Neural cell (in vitro differentiated cells): ENCODE measurements at regions not wholly inside any gene's neighbourhood (a gene's known extent, or its start where the extent isn't known, plus 50 kb on each side); places are given as distances from the start of the nearest gene placed in this dataset.

Experiments used
- EP300 ChIP-seq: fragments of 450-650 bp; conservative IDR thresholded peaks from 2 replicates; pipeline ENCODE4 v1.6.1; 2014; ENCODE audit warnings: antibody characterized with exemption, mild to moderate bottlenecking, moderate library complexity; ENCODE audit not compliant: poor library complexity, severe bottlenecking
- EZH2 ChIP-seq: fragments of 200-600, 300-800 bp; shearing (Covaris generic), sonication (generic); IDR thresholded peaks from 2 replicates; pipeline ENCODE4 v1.6.1; 2014; ENCODE audit warnings: antibody characterized with exemption, low read length, borderline replicate concordance, mild to moderate bottlenecking; ENCODE audit not compliant: insufficient read depth, poor library complexity, severe bottlenecking
- POLR2AphosphoS5 ChIP-seq: IDR thresholded peaks from 2 replicates; pipeline ENCODE4 v1.6.1; 2012
- RAD21 ChIP-seq: fragments of 450-650 bp; conservative IDR thresholded peaks from 2 replicates; pipeline ENCODE4 v1.6.1; 2014; ENCODE audit warnings: antibody characterized with exemption, mild to moderate bottlenecking, moderate library complexity
- TF ChIP-seq, protein P1 (sequence below): fragments of 450-650 bp; IDR thresholded peaks from 2 replicates; pipeline ENCODE4 v1.5.1; 2014; ENCODE audit warnings: antibody characterized with exemption, mild to moderate bottlenecking, moderate library complexity; ENCODE audit not compliant: poor library complexity, severe bottlenecking
- TF ChIP-seq, protein P2 (sequence below): IDR thresholded peaks from 2 replicates; pipeline ENCODE4 v1.6.1; 2012; ENCODE audit warnings: borderline replicate concordance

DNA sequence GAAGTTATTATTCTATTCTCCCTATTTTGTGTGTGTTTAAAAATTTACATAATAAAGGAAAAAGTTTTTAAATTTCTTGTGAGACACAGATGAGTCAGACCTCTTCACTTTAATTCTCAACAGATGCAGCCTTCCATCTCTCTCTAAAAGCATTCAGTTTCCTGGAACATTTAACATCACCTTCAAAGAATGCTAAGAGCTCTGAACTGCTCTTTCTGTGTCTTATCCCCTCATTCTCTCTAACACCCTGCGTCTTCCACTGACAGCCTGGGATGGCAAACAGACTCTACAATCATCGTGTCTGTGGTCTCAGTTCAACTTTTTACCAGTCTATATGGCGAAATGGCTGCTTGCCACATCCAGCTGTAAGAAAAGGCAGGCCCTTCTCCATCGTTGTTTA is 173.0 kb downstream of the HINT1 start:
- TF ChIP-seq, protein P1, sequence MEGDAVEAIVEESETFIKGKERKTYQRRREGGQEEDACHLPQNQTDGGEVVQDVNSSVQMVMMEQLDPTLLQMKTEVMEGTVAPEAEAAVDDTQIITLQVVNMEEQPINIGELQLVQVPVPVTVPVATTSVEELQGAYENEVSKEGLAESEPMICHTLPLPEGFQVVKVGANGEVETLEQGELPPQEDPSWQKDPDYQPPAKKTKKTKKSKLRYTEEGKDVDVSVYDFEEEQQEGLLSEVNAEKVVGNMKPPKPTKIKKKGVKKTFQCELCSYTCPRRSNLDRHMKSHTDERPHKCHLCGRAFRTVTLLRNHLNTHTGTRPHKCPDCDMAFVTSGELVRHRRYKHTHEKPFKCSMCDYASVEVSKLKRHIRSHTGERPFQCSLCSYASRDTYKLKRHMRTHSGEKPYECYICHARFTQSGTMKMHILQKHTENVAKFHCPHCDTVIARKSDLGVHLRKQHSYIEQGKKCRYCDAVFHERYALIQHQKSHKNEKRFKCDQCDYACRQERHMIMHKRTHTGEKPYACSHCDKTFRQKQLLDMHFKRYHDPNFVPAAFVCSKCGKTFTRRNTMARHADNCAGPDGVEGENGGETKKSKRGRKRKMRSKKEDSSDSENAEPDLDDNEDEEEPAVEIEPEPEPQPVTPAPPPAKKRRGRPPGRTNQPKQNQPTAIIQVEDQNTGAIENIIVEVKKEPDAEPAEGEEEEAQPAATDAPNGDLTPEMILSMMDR: no peak
- TF ChIP-seq, protein P2, sequence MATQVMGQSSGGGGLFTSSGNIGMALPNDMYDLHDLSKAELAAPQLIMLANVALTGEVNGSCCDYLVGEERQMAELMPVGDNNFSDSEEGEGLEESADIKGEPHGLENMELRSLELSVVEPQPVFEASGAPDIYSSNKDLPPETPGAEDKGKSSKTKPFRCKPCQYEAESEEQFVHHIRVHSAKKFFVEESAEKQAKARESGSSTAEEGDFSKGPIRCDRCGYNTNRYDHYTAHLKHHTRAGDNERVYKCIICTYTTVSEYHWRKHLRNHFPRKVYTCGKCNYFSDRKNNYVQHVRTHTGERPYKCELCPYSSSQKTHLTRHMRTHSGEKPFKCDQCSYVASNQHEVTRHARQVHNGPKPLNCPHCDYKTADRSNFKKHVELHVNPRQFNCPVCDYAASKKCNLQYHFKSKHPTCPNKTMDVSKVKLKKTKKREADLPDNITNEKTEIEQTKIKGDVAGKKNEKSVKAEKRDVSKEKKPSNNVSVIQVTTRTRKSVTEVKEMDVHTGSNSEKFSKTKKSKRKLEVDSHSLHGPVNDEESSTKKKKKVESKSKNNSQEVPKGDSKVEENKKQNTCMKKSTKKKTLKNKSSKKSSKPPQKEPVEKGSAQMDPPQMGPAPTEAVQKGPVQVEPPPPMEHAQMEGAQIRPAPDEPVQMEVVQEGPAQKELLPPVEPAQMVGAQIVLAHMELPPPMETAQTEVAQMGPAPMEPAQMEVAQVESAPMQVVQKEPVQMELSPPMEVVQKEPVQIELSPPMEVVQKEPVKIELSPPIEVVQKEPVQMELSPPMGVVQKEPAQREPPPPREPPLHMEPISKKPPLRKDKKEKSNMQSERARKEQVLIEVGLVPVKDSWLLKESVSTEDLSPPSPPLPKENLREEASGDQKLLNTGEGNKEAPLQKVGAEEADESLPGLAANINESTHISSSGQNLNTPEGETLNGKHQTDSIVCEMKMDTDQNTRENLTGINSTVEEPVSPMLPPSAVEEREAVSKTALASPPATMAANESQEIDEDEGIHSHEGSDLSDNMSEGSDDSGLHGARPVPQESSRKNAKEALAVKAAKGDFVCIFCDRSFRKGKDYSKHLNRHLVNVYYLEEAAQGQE: no peak
- no peak for TF ChIP-seq RAD21
- no peak for TF ChIP-seq POLR2AphosphoS5
- TF ChIP-seq EZH2: no peak
- TF ChIP-seq EP300: no peak
